Cardiac fibroblast (primary cell): ENCODE measurements at regions not wholly inside any gene's neighbourhood (a gene's known extent, or its start where the extent isn't known, plus 50 kb on each side); places are given as distances from the start of the nearest gene placed in this dataset.

Source experiments
- DNase-seq, 2 donors: peaks; one replicate each; pipeline versions ENCODE4 v3.0.0 to v3.0.0-alpha.2; 2010; ENCODE audit warnings: low read depth in 2 of 2
- H3K4me3 ChIP-seq, 2 donors: replicated peaks in 1 of 2; 1 replicate in 1 of 2; 2 replicates in 1 of 2; pipeline ENCODE4 v1.5.1; 2011; ENCODE audit warnings: low read depth in 2 of 2, low read length in 2 of 2, mild to moderate bottlenecking in 2 of 2, moderate library complexity in 1 of 2
- CTCF ChIP-seq: IDR thresholded peaks from one replicate; pipeline ENCODE4 v1.5.1; 2011; ENCODE audit warnings: low read depth, mild to moderate bottlenecking, low read length, inconsistent platforms

- no peak overlapping the region for H3K4me3 ChIP-seq
- peak in 1 of 2 donors; percentile 15 for DNase-seq
- no peak for TF ChIP-seq CTCF
These were observed 338.3 kb downstream of the ETV1 start for GRCh38 chr7:13651167-13651566.

DNA sequence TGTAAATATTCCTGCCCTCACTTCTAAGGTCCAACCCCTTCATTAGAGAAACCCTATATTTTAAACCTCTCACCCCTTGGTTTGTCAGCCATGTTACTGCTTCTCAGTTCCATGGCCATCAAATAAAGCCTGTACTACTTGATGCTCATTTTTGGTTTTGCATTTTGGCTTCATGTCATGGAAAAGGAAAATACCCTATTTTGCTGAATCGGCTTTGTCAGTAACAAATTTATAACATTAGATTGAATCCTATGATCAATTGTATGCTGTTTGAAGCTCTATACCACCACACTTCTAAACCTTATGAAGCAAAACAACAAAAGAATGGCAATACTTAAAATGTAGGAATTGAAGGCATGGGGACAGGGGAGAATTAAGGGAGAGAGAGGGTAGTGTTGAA, 333.1 kb downstream of the ETV1 start:
- TF ChIP-seq CTCF = no peak
- no peak overlapping the region for H3K4me3 ChIP-seq
- no peak for DNase-seq

DNA sequence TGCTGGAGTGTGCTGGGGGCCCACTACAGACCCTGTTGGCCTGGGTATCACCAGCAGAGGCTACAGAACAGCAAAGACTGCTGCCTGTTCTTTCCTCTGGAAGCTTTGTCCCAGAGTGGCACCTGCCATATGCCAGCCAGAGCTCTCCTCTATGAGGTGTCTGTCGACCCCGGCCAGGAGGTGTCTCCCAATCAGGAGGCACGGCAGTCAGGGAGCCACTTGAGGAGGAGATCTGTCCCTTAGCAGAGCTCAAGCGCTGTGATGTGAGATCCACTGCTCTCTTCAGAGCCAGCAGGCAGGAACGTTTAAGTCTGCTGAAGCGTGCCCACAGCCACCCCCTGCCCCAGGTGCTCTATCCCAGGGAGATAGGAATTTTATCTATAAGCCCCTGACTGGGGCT, 316.2 kb downstream of the ETV1 start:
- H3K4me3 ChIP-seq = no peak overlapping the region
- DNase-seq = no peak
- no peak for TF ChIP-seq CTCF

GRCh38 chr7:13682626-13683025, 306.8 kb downstream of the ETV1 start:
- no peak for DNase-seq
- H3K4me3 ChIP-seq = no peak overlapping the region
- no peak for TF ChIP-seq CTCF

DNA sequence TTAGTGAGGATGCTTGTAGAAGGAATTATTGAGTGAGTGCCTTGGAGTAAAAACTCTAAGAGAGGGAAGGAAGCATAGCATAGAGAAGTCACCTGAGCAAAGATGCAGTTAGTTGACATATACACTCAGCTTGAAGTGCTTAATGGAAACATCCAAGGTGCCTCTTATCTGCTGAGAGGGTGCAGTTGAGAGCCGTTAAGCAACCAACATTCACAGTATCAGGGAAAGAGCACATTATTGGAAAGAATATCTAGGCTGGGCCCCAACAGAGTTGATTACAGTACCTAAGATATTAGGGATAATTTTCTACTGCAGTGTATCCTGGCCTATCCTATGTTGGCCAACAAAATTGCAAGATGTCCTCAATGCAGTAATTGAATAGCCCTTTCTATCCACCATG, 302.0 kb downstream of the ETV1 start:
- H3K4me3 ChIP-seq = no peak overlapping the region
- DNase-seq = no peak
- no peak for TF ChIP-seq CTCF

GRCh38 chr7:13692548-13692947, 296.9 kb downstream of the ETV1 start:
- no peak for TF ChIP-seq CTCF
- no peak overlapping the region for H3K4me3 ChIP-seq
- peak in 1 of 2 donors; percentile 4 for DNase-seq

DNA sequence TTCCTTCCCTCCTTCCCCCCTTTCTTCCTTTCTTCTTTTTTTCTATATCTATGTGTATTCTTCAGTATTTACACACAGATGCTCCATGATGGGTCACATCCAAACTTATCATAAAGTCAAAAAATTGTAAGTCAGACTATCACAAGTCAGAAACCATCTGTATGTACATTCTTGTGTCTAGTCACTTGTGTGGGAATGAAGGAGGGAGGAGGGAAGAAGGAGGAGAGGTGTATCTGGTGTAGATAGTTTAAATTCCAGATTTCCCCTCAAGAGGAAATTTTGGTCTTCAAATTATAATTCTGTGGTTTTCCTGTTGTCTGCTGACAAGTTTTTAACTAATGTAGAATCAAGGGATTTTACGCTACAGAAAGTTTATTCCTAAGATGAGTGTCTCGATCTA, 287.2 kb downstream of the ETV1 start:
- no peak for TF ChIP-seq CTCF

More for the DNA sequence above, 287.2 kb downstream of the ETV1 start:
- DNase-seq = no peak
- no peak overlapping the region for H3K4me3 ChIP-seq
